Renal cortical epithelial cell (primary cell): ENCODE measurements at regions not wholly inside any gene's neighbourhood (a gene's known extent, or its start where the extent isn't known, plus 50 kb on each side); places are given as distances from the start of the nearest gene placed in this dataset.

Experiments used
- DNase-seq: peaks from one replicate; pipeline ENCODE4 v3.0.0-alpha.2; 2011; ENCODE audit warnings: low read depth

GRCh38 chr5:60259730-60260129 lies 366.2 kb upstream of the PDE4D start:
- no peak for DNase-seq

- no peak for DNase-seq
These were observed 364.2 kb upstream of the PDE4D start for GRCh38 chr5:60257596-60258271.

- DNase-seq, result no peak
These were observed 363.0 kb upstream of the PDE4D start for GRCh38 chr5:60256546-60256945.

DNA sequence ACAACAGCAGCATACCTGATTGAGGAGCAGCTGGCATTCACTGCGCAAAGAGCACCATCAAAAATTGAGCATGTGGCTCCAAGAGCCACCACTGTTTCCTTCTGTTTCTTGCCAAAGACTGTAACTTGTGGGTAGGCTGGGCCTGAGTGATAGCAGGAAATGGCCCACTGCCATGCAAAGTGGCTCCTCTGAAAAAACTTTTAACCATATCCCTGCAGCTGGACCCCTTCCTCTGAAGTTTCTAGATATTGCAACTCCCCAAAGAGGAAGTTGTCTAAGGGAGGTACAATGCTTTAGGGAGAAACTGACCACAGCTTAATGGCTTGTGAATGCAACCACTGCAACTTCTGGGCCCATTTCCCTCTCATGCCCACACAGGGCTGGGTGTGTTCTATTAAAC lies 355.4 kb upstream of the PDE4D start:
- peak; percentile 3 for DNase-seq

- no peak for DNase-seq
These were observed 350.2 kb upstream of the PDE4D start for GRCh38 chr5:60243713-60244112.

- no peak for DNase-seq
These were observed 338.7 kb upstream of the PDE4D start for GRCh38 chr5:60232036-60232795.

DNA sequence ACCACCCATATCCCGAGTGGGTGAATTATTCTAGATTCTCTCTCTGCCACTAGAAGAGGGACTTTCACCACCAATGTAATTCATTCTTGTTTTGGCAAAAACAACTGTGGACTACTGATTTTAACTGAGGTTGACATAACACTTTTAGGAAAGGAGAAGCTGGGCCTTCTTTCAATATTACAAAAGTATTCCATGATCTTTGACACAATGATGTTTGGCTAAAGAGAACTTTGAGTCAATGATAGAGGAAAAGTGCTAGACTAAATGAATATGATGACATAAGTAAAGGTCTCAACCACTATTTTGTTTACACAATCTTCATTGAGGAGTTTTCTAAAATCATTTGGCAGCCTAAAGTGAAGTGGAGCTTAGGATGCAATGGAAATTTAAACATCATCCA lies 336.9 kb upstream of the PDE4D start:
- no peak for DNase-seq

- DNase-seq, result peak; percentile 4
These were observed 336.2 kb upstream of the PDE4D start for GRCh38 chr5:60229691-60230185.

DNA sequence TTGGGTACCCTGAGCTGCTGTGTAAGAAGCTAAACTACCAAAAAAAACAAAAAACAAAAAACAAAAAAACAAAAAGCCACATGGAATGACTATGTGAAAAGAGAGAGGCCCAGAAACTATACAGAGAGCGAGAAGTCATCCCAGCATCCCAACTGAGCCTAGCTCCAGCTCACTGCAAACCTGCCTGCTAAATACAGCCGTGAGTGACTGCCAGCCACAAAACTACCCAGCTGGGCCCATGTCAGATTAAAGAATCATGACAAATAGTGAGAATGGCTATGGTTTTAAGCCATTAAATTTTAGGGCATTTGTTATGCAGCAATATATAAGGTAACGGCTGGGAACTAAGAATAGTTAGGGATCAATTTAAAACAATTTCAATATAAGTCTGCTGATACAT lies 335.1 kb upstream of the PDE4D start:
- no peak for DNase-seq

GRCh38 chr5:60226128-60226527 lies 332.6 kb upstream of the PDE4D start:
- DNase-seq, result no peak

GRCh38 chr5:60223342-60223741 lies 329.8 kb upstream of the PDE4D start:
- DNase-seq, result peak; percentile 83

GRCh38 chr5:60219921-60220320 lies 326.4 kb upstream of the PDE4D start:
- DNase-seq, result no peak

DNA sequence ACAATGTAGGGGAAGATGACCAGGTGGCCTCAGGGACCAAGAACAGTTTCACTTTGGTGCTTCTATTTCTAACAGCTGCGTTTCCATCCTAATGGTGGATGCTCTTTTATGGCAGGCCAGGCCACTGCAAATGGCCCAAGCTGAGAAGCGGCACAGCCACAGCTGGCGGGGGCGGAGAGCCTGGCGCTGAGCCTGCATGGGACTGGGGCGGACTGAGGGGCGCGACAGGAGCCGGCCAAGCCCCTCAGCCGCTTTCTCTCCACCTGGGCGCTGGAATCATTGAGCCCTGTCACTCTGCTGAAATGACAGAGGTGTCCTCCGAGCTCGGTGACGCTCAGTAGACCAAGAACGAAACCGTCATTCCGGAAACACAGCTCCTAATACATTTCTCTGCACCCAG lies 317.3 kb upstream of the PDE4D start:
- DNase-seq, result no peak

DNA sequence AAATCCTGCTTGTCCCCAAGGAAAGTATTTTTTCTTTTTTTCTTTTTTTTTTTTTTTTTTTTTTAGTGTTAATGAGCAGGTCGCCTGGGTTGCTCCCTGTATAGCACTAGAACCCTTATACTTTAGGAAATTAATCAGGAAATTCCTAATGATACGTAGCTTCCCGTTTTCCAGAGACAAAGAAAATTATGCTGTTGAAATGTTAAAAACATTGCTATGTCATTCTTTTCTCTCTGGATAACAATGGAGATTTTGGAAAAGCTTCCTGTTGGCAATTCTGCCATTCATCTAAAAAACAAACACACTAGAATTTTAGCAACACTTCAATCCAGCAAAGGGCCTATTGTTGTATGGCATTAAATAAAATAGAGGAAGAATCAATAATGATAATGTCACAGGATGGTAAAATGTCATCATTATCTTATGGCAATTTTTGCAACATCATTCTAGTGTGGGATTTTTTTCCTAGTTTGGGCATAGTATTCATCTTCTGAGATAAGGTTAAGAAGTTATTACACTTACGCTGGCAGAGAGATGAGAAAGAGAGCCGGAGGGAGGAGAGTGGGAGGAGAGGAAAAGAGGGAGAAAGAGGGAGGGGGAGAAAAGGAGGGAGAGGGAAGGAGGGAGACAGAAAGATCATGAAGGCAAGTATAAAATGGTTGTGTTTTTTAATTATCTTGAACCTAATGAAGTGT lies 315.8 kb upstream of the PDE4D start:
- DNase-seq, result no peak

DNA sequence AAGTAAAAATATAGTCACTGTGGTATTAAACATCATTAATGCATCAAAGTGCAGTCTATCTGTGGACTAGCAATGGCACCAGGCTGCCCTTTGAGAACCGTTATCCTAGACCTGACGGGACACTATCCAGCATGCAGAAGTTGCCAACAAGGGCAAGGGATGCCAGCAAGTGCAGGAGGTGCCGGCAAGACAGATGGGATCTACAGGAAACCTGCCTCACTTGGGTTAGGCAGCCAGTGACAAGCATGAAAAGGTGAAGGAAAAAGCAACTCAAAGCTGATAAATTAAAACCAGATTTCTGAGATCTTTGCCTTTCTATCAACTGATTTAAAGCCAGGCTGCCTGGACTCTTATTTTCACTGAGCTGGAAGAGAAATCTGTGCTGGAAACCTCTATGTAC lies 315.2 kb upstream of the PDE4D start:
- no peak for DNase-seq

DNA sequence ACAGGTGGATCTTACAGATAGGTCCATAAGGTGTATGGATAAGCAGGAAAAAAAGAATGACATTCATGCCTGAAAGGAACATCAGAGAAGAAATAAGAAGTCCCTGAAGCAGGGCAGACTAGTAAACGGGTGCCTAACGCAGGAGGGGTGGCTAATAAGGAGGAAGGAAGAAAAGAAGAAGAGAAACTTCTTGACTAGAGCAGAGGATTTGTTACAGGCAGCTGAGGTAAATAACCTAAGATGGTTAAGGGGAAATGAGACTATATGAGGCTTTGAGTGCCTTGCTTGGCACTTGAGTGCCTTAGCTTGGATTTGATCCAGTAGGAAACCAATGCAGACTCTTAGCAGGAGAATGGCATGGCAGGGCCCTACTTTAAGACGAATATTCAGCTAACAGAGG lies 313.5 kb upstream of the PDE4D start:
- no peak for DNase-seq

GRCh38 chr5:60206234-60206633 lies 312.7 kb upstream of the PDE4D start:
- no peak for DNase-seq

- no peak for DNase-seq
These were observed 311.5 kb upstream of the PDE4D start for GRCh38 chr5:60205071-60205470.

GRCh38 chr5:60196385-60197113 lies 303.0 kb upstream of the PDE4D start:
- DNase-seq, result peak; percentile 98

GRCh38 chr5:60195551-60195950 lies 302.0 kb upstream of the PDE4D start:
- no peak for DNase-seq

DNA sequence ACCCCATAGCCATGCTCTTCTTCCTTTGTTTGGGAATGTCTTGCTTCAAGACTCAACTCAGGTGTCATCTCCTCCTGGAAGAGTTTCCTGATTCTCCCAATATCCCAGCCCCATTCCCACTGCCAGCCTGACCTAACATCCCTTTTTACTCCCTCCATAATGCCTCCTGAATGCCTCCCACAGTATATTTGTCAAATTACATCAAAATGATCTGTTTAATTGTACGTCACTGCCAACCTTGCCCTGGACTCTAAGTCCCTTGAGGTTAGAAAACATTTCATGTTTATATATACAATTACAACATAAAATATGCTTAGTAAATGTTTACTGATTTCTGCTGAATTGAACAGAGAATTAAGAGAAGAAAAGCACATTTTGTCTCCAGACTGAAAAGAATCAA lies 301.6 kb upstream of the PDE4D start:
- no peak for DNase-seq
